MCF 10A (cell line): ENCODE measurements at regions not wholly inside any gene's neighbourhood (a gene's known extent, or its start where the extent isn't known, plus 50 kb on each side); places are given as distances from the start of the nearest gene placed in this dataset.
A peak's percentile ranks its signal among the peaks of the same experiment; 100 is the strongest.

Experiments
- BruUV-seq: library from RNA; stranded (reverse); fragments of 400-500 nt; replicated peaks from 2 replicates; lab custom pipeline; 2021; lab: Mats Ljungman, UMichigan
- CTCF ChIA-PET: fragments of 300-600 bp; sonication (Branson Sonifier 250); formaldehyde crosslinking; extraction: SDS; loops from one replicate; lab custom pipeline; 2021; ENCODE audit warnings: antibody characterized with exemption, inconsistent platforms; lab: Yijun Ruan, JAX
- POLR2A ChIA-PET: fragments of 300-600, 350-650 bp; sonication (Branson Sonifier 250); formaldehyde crosslinking; extraction: SDS; loops from one replicate; lab custom pipeline; 2020; ENCODE audit warnings: antibody characterized with exemption, inconsistent platforms; lab: Yijun Ruan, JAX
- DNase-seq: peaks from one replicate; pipeline ENCODE4 v3.0.0-alpha.2; 2018; ENCODE audit not compliant: unreplicated experiment
- H3K27ac Mint-ChIP-seq: one replicate; pipeline ENCODE4 v1.8.0; 2022; ENCODE audit warnings: mild to moderate bottlenecking, low read depth, mixed read lengths; ENCODE audit not compliant: unreplicated experiment
- H3K27me3 Mint-ChIP-seq: one replicate; pipeline ENCODE4 v1.8.0; 2022; ENCODE audit warnings: mixed read lengths; ENCODE audit not compliant: insufficient read depth, unreplicated experiment
- H3K36me3 Mint-ChIP-seq: one replicate; pipeline ENCODE4 v1.8.0; 2022; ENCODE audit warnings: mild to moderate bottlenecking, moderate library complexity, mixed read lengths; ENCODE audit not compliant: insufficient read depth, unreplicated experiment
- H3K4me1 Mint-ChIP-seq: one replicate; pipeline ENCODE4 v1.8.0; 2022; ENCODE audit warnings: mixed read lengths; ENCODE audit not compliant: insufficient read depth, unreplicated experiment
- H3K4me3 Mint-ChIP-seq: one replicate; pipeline ENCODE4 v1.8.0; 2022; ENCODE audit warnings: mild to moderate bottlenecking, moderate library complexity, mixed read lengths; ENCODE audit not compliant: unreplicated experiment
- H3K9me3 Mint-ChIP-seq: one replicate; pipeline ENCODE4 v1.8.0; 2022; ENCODE audit warnings: mixed read lengths; ENCODE audit not compliant: unreplicated experiment
- CTCF ChIP-seq: fragments of 200-600 bp; IDR thresholded peaks from one replicate; pipeline ENCODE4 v1.8.0; 2022; ENCODE audit warnings: antibody characterized with exemption, mild to moderate bottlenecking; ENCODE audit not compliant: unreplicated experiment
- intact Hi-C: fragments of 100-400 bp; cut with micrococcal nuclease; formaldehyde crosslinking; loops from 2 replicates; pipeline ENCODE4 v1.14.1; 2022

GRCh38 chr10:29119374-29119773, 169.5 kb upstream of the LYZL1 start:
- peak; percentile 21 for TF ChIP-seq CTCF
- intact Hi-C loops: loop anchor here (10.0 kb wide), 1 partner anchor 55 kb away; no protein-coding TSS in a partner anchor
- Mint-ChIP-seq H3K9me3 (peaks cover 8% of the 10 kb centered on the region), H3K27ac (peak overlapping the region; percentile 75), H3K4me3 (no peak overlapping the region), H3K36me3 (no peaks in the 10 kb centered on the region), H3K27me3 (no peaks in the 10 kb centered on the region), H3K4me1 (peaks cover 8% of the 10 kb centered on the region)
- peak; percentile 37 for DNase-seq
- CTCF ChIA-PET: interaction anchor here (0.6 to 1.7 kb wide), 5 partner anchors 10 to 442 kb away, joined by 3 to 11 read pairs (median 3); partner anchors contain the start of gene BAMBI
- POLR2A ChIA-PET: interaction anchor here (0.7 kb wide), 1 partner anchor 440 kb away, joined by 5 read pairs; no protein-coding TSS in a partner anchor
- no TSS peak for BruUV-seq

GRCh38 chr10:29120216-29120615, 168.7 kb upstream of the LYZL1 start:
- DNase-seq: peak; percentile 87
- Mint-ChIP-seq H3K27me3 (no peaks in the 10 kb centered on the region), H3K9me3 (peaks cover 8% of the 10 kb centered on the region), H3K4me1 (peaks cover 8% of the 10 kb centered on the region), H3K27ac (peak overlapping the region; percentile 2), H3K4me3 (no peak overlapping the region), H3K36me3 (peaks cover under 1% of the 10 kb centered on the region)
- POLR2A ChIA-PET: interaction anchor here (0.9 kb wide), 1 partner anchor 12 kb away, joined by 3 read pairs; no protein-coding TSS in a partner anchor
- CTCF ChIA-PET: interaction anchor here (0.7 to 1.7 kb wide), 3 partner anchors 9 to 442 kb away, joined by 3 to 11 read pairs (median 3); partner anchors contain the start of gene BAMBI
- no TSS peak for BruUV-seq
- intact Hi-C loops: no loop called here
- TF ChIP-seq CTCF: no peak

- CTCF ChIA-PET: interaction anchor here (0.6 to 0.8 kb wide), 3 partner anchors 21 to 445 kb away, joined by 3 to 6 read pairs (median 3); no protein-coding TSS in a partner anchor
- Mint-ChIP-seq H3K27ac (no peak overlapping the region), H3K36me3 (peaks cover 7% of the 10 kb centered on the region), H3K4me3 (no peak overlapping the region), H3K9me3 (no peaks in the 10 kb centered on the region), H3K27me3 (peaks cover 20% of the 10 kb centered on the region), H3K4me1 (peaks cover 7% of the 10 kb centered on the region)
- no TSS peak for BruUV-seq
- POLR2A ChIA-PET: no interaction called here
- intact Hi-C loops: no loop called here
- DNase-seq: no peak
- TF ChIP-seq CTCF: no peak
These were observed 164.0 kb upstream of the LYZL1 start for GRCh38 chr10:29124864-29125263.

- no peak overlapping the region for H3K27ac Mint-ChIP-seq
These were observed 161.7 kb upstream of the LYZL1 start for GRCh38 chr10:29127037-29127700.

More at GRCh38 chr10:29127037-29127700, 161.7 kb upstream of the LYZL1 start:
- Mint-ChIP-seq H3K4me3 (no peak overlapping the region), H3K9me3 (no peaks in the 10 kb centered on the region), H3K36me3 (peaks cover 7% of the 10 kb centered on the region), H3K27me3 (peaks cover 20% of the 10 kb centered on the region), H3K4me1 (no peaks in the 10 kb centered on the region)
- TF ChIP-seq CTCF: no peak
- intact Hi-C loops: no loop called here
- POLR2A ChIA-PET: interaction anchor here (0.7 kb wide), 2 partner anchors 30 to 445 kb away, joined by 3 read pairs; no protein-coding TSS in a partner anchor
- no peak for DNase-seq
- BruUV-seq: no TSS peak
- CTCF ChIA-PET: interaction anchor here (0.6 to 3.1 kb wide), 10 partner anchors 13 to 1359 kb away, joined by 3 to 23 read pairs (median 3); partner anchors contain the start of gene BAMBI
